ENCODE measurements at regions not wholly inside any gene's neighbourhood (a gene's known extent, or its start where the extent isn't known, plus 50 kb on each side); places are given as distances from the start of the nearest gene placed in this dataset.
"Not testable (repeated sequence)": the region's sequence is repeated elsewhere in the genome, so short reads cannot be mapped to it uniquely, and the experiment has no call there.

GRCh38 chr7:45306752-45307305 is 149.2 kb downstream of the RAMP3 start:
- DNase-seq (ENCODE audit: low read depth in 1 of 2, low spot score in 1 of 2), result no peak
- H3K4me3 ChIP-seq (replicated peaks; ENCODE audit: insufficient read depth, low read length), result no peak overlapping the region
- H3K27me3 ChIP-seq (ENCODE audit: insufficient read depth, poor library complexity, severe bottlenecking), result peaks cover 2% of the 10 kb centered on the region
- H3K27ac ChIP-seq (replicated peaks), result no peak overlapping the region
- TF ChIP-seq POLR2AphosphoS5 (IDR thresholded peaks at IDR 0.05; ENCODE audit: low read depth) (no peak), REST (IDR thresholded peaks at IDR 0.05; ENCODE audit: insufficient replicate concordance, low read depth) (no peak), GABPA (IDR thresholded peaks at IDR 0.05; ENCODE audit: low read depth) (no peak), CTCF (IDR thresholded peaks at IDR 0.05; ENCODE audit: insufficient read depth, low read length) (no peak), SPI1 (IDR thresholded peaks at IDR 0.05; ENCODE audit: borderline replicate concordance, low read depth) (no peak)

- TF ChIP-seq REST (IDR thresholded peaks at IDR 0.05; ENCODE audit: insufficient replicate concordance, low read depth), result no peak
- TF ChIP-seq SPI1 (IDR thresholded peaks at IDR 0.05; ENCODE audit: borderline replicate concordance, low read depth), result no peak
- no peak for TF ChIP-seq GABPA (IDR thresholded peaks at IDR 0.05; ENCODE audit: low read depth)
- no peak for TF ChIP-seq CTCF (IDR thresholded peaks at IDR 0.05; ENCODE audit: insufficient read depth, low read length)
- no peak for TF ChIP-seq POLR2AphosphoS5 (IDR thresholded peaks at IDR 0.05; ENCODE audit: low read depth)
- no peak for DNase-seq (ENCODE audit: low read depth in 1 of 2, low spot score in 1 of 2)
- no peaks in the 10 kb centered on the region for H3K27me3 ChIP-seq (ENCODE audit: insufficient read depth, poor library complexity, severe bottlenecking)
- H3K27ac ChIP-seq (replicated peaks), result no peak overlapping the region
- H3K4me3 ChIP-seq (replicated peaks; ENCODE audit: insufficient read depth, low read length), result no peak overlapping the region
These were observed 154.0 kb downstream of the RAMP3 start for GRCh38 chr7:45311597-45311996.

- H3K4me3 ChIP-seq (replicated peaks; ENCODE audit: insufficient read depth, low read length); H3K27ac ChIP-seq (replicated peaks); DNase-seq (ENCODE audit: low read depth in 1 of 2, low spot score in 1 of 2); H3K27me3 ChIP-seq (ENCODE audit: insufficient read depth, poor library complexity, severe bottlenecking): not testable (repeated sequence)
These were observed 157.9 kb downstream of the RAMP3 start for GRCh38 chr7:45315512-45315911.

- H3K4me3 ChIP-seq (replicated peaks; ENCODE audit: insufficient read depth, low read length), result no peak overlapping the region
- H3K27ac ChIP-seq (replicated peaks), result no peak overlapping the region
- no peak for DNase-seq (ENCODE audit: low read depth in 1 of 2, low spot score in 1 of 2)
- no peak for TF ChIP-seq POLR2AphosphoS5 (IDR thresholded peaks at IDR 0.05; ENCODE audit: low read depth)
- no peak for TF ChIP-seq REST (IDR thresholded peaks at IDR 0.05; ENCODE audit: insufficient replicate concordance, low read depth)
- no peak for TF ChIP-seq SPI1 (IDR thresholded peaks at IDR 0.05; ENCODE audit: borderline replicate concordance, low read depth)
- TF ChIP-seq CTCF (IDR thresholded peaks at IDR 0.05; ENCODE audit: insufficient read depth, low read length), result no peak
- no peak for TF ChIP-seq GABPA (IDR thresholded peaks at IDR 0.05; ENCODE audit: low read depth)
- peaks cover 3% of the 10 kb centered on the region for H3K27me3 ChIP-seq (ENCODE audit: insufficient read depth, poor library complexity, severe bottlenecking)
These were observed 167.2 kb downstream of the RAMP3 start for GRCh38 chr7:45324683-45325237.
